Caco-2 (cell line): ENCODE measurements at regions not wholly inside any gene's neighbourhood (a gene's known extent, or its start where the extent isn't known, plus 50 kb on each side); places are given as distances from the start of the nearest gene placed in this dataset.

Experiments used
- BruUV-seq: library from RNA; stranded (reverse); fragments of 400-500 nt; replicated peaks from 2 replicates; lab custom pipeline; 2021; lab: Mats Ljungman, UMichigan
- CTCF ChIA-PET: fragments of 300-600 bp; sonication (Branson Sonifier 250); formaldehyde crosslinking; loops from one replicate; lab custom pipeline; 2022; ENCODE audit warnings: antibody characterized with exemption; lab: Charles Lee
- POLR2A ChIA-PET: fragments of 300-600 bp; sonication (Branson Sonifier 250); formaldehyde crosslinking; loops from one replicate; lab custom pipeline; 2022; ENCODE audit warnings: antibody characterized with exemption; lab: Charles Lee
- DNase-seq, 2 experiments: peaks; one replicate each; pipeline versions ENCODE4 v3.0.0 to v3.0.0-alpha.2; 2020 to 2022
- H3K27me3 ChIP-seq: replicated peaks from 2 replicates; pipeline ENCODE4 v1.6.0; 2011; ENCODE audit warnings: low read length; ENCODE audit not compliant: control insufficient read depth, insufficient read depth
- H3K36me3 ChIP-seq: 2 replicates; pipeline ENCODE4 v1.5.1; 2011; ENCODE audit warnings: low read length; ENCODE audit not compliant: control insufficient read depth, insufficient read depth
- H3K4me1 ChIP-seq: fragments of 250-450 bp; sonication (Bioruptor Pico); 2 replicates; pipeline ENCODE4 v1.5.1; 2020; ENCODE audit warnings: mild to moderate bottlenecking
- H3K4me3 ChIP-seq: 2 replicates; pipeline ENCODE4 v1.5.1; 2011; ENCODE audit warnings: low read depth, mild to moderate bottlenecking, control low read depth, low read length
- H3K9me3 ChIP-seq: fragments of 250-450 bp; sonication (Bioruptor Pico); 2 replicates; pipeline ENCODE4 v1.5.1; 2020; ENCODE audit warnings: mild to moderate bottlenecking, moderate library complexity
- H3K27ac Mint-ChIP-seq: one replicate; pipeline ENCODE4 v1.8.0; 2022; ENCODE audit warnings: mixed read lengths; ENCODE audit not compliant: unreplicated experiment
- H3K27me3 Mint-ChIP-seq: one replicate; pipeline ENCODE4 v1.8.0; 2022; ENCODE audit warnings: mixed read lengths; ENCODE audit not compliant: insufficient read depth, unreplicated experiment
- H3K36me3 Mint-ChIP-seq: one replicate; pipeline ENCODE4 v1.8.0; 2022; ENCODE audit warnings: mild to moderate bottlenecking, mixed read lengths; ENCODE audit not compliant: insufficient read depth, unreplicated experiment
- H3K4me1 Mint-ChIP-seq: one replicate; pipeline ENCODE4 v1.8.0; 2022; ENCODE audit warnings: low read depth, mixed read lengths; ENCODE audit not compliant: unreplicated experiment
- H3K4me3 Mint-ChIP-seq: one replicate; pipeline ENCODE4 v1.8.0; 2022; ENCODE audit warnings: mild to moderate bottlenecking, moderate library complexity, mixed read lengths; ENCODE audit not compliant: unreplicated experiment
- H3K9me3 Mint-ChIP-seq: one replicate; pipeline ENCODE4 v1.8.0; 2022; ENCODE audit warnings: mixed read lengths; ENCODE audit not compliant: unreplicated experiment
- CTCF ChIP-seq, 2 experiments: fragments of 200-600 bp in 1 of 2; IDR thresholded peaks; 1 replicate in 1 of 2; 2 replicates in 1 of 2; pipeline versions ENCODE4 v1.5.1 to v1.8.0; 2011 to 2022; ENCODE audit warnings: antibody characterized with exemption in 1 of 2, control low read depth in 1 of 2, inconsistent platforms in 1 of 2, low read depth in 1 of 2, low read length in 1 of 2, mild to moderate bottlenecking in 1 of 2, moderate library complexity in 1 of 2; ENCODE audit not compliant: insufficient read depth in 1 of 2, severe bottlenecking in 1 of 2, unreplicated experiment in 1 of 2
- intact Hi-C: fragments of 100-400 bp; cut with micrococcal nuclease; formaldehyde crosslinking; loops from one replicate; pipeline ENCODE4 v1.10.0; 2022; ENCODE audit not compliant: unreplicated experiment

- TF ChIP-seq CTCF (IDR thresholded peaks at IDR 0.05; ENCODE audit: insufficient read depth in 1 of 2, low read depth in 1 of 2, low read length in 1 of 2, severe bottlenecking in 1 of 2, unreplicated experiment in 1 of 2), result no peak
- H3K36me3 Mint-ChIP-seq, result no peaks in the 10 kb centered on the region
- POLR2A ChIA-PET, result no interaction called here
- no peak overlapping the region for H3K4me3 Mint-ChIP-seq
- no peaks in the 10 kb centered on the region for H3K9me3 Mint-ChIP-seq
- H3K4me1 ChIP-seq, result no peaks in the 10 kb centered on the region
- DNase-seq, result no peak
- intact Hi-C loops, result no loop called here
- CTCF ChIA-PET, result no interaction called here
- no peak overlapping the region for H3K27ac Mint-ChIP-seq
- no TSS peak for BruUV-seq
- H3K9me3 ChIP-seq, result no peaks in the 10 kb centered on the region
- H3K4me3 ChIP-seq, result no peak overlapping the region
- H3K4me1 Mint-ChIP-seq, result no peaks in the 10 kb centered on the region
- peaks cover 28% of the 10 kb centered on the region for H3K27me3 Mint-ChIP-seq
- H3K27me3 ChIP-seq, result peaks cover 2% of the 10 kb centered on the region
- H3K36me3 ChIP-seq, result no peaks in the 10 kb centered on the region
Observed at GRCh38 chr5:171684169-171684568, 101.4 kb upstream of the SMIM23 start.

- H3K36me3 Mint-ChIP-seq, result no peaks in the 10 kb centered on the region
- TF ChIP-seq CTCF (IDR thresholded peaks at IDR 0.05; ENCODE audit: insufficient read depth in 1 of 2, low read depth in 1 of 2, low read length in 1 of 2, severe bottlenecking in 1 of 2, unreplicated experiment in 1 of 2), result no peak
- intact Hi-C loops, result no loop called here
- Histone ChIP-seq H3K27me3 (peaks cover 2% of the 10 kb centered on the region; the same call in 1 of the 2 replicates), H3K4me3 (no peak overlapping the region), H3K36me3 (no peaks in the 10 kb centered on the region), H3K9me3 (0 out of 2 replicates have a peak, but pooled peaks cover 7% of the 10 kb centered on the region), H3K4me1 (no peaks in the 10 kb centered on the region)
- ChIA-PET POLR2A (no interaction called here), CTCF (no interaction called here)
- BruUV-seq, result no TSS peak
- peaks cover 10% of the 10 kb centered on the region for H3K27me3 Mint-ChIP-seq
- H3K27ac Mint-ChIP-seq, result no peak overlapping the region
- no peak overlapping the region for H3K4me3 Mint-ChIP-seq
- no peaks in the 10 kb centered on the region for H3K9me3 Mint-ChIP-seq
- no peak for DNase-seq
- H3K4me1 Mint-ChIP-seq, result no peaks in the 10 kb centered on the region
Observed at GRCh38 chr5:171688696-171689495, 96.7 kb upstream of the SMIM23 start.

- Histone ChIP-seq H3K4me3 (no peak overlapping the region), H3K36me3 (no peaks in the 10 kb centered on the region), H3K9me3 (0 out of 2 replicates have a peak, but pooled peaks cover 7% of the 10 kb centered on the region), H3K27me3 (peaks cover 2% of the 10 kb centered on the region; the same call in 1 of the 2 replicates), H3K4me1 (no peaks in the 10 kb centered on the region)
- ChIA-PET CTCF (no interaction called here), POLR2A (no interaction called here)
- Mint-ChIP-seq H3K9me3 (no peaks in the 10 kb centered on the region), H3K4me3 (no peak overlapping the region), H3K36me3 (no peaks in the 10 kb centered on the region), H3K27ac (no peak overlapping the region), H3K4me1 (no peaks in the 10 kb centered on the region), H3K27me3 (peaks cover 10% of the 10 kb centered on the region)
- BruUV-seq, result no TSS peak
- no peak for TF ChIP-seq CTCF (IDR thresholded peaks at IDR 0.05; ENCODE audit: insufficient read depth in 1 of 2, low read depth in 1 of 2, low read length in 1 of 2, severe bottlenecking in 1 of 2, unreplicated experiment in 1 of 2)
- no peak for DNase-seq
- intact Hi-C loops, result no loop called here
Observed at GRCh38 chr5:171689853-171690417, 95.7 kb upstream of the SMIM23 start.
